BLaER1 treated with 17β-estradiol and CSF1 and Interleukin-3, amounts not matched to agents 10 nM and 100 nM (cell line): ENCODE measurements at regions not wholly inside any gene's neighbourhood (a gene's known extent, or its start where the extent isn't known, plus 50 kb on each side); places are given as distances from the start of the nearest gene placed in this dataset.

Experiments used
- H3K27ac ChIP-seq, 11 experiments: shearing (Covaris generic); formaldehyde crosslinking; 2 replicates each; pipeline ENCODE4 v1.8.1; 2022
- H3K27me3 ChIP-seq, 11 experiments: shearing (Covaris generic); formaldehyde crosslinking; 2 replicates each; pipeline ENCODE4 v1.8.1; 2022
- H3K36me3 ChIP-seq, 11 experiments: shearing (Covaris generic); formaldehyde crosslinking; 2 replicates each; pipeline ENCODE4 v1.8.1; 2022
- H3K4me1 ChIP-seq, 10 experiments: shearing (Covaris generic); formaldehyde crosslinking; 2 replicates each; pipeline ENCODE4 v1.8.1; 2022
- H3K4me2 ChIP-seq, 11 experiments: shearing (Covaris generic); formaldehyde crosslinking; 2 replicates each; pipeline ENCODE4 v1.8.1; 2022
- H3K4me3 ChIP-seq, 10 experiments: shearing (Covaris generic); formaldehyde crosslinking; 2 replicates each; pipeline ENCODE4 v1.8.1; 2022
- H3K9ac ChIP-seq, 11 experiments: shearing (Covaris generic); formaldehyde crosslinking; 2 replicates each; pipeline ENCODE4 v1.8.1; 2022
- H3K9me3 ChIP-seq, 11 experiments: shearing (Covaris generic); formaldehyde crosslinking; replicated peaks in 1 of 11; 2 replicates each; pipeline ENCODE4 v1.8.1; 2022
- H4K20me1 ChIP-seq, 11 experiments: shearing (Covaris generic); formaldehyde crosslinking; 2 replicates each; pipeline ENCODE4 v1.8.1; 2022
- Cebpa-rat ChIP-seq, 11 experiments: shearing (Covaris generic); IDR thresholded peaks; 2 replicates each; pipeline ENCODE4 v1.8.1; 2022

GRCh38 chr5:125766706-125767105 is 656.5 kb upstream of the GRAMD2B start:
- Histone ChIP-seq H3K27me3 (no peaks in the 10 kb centered on the region), H3K9ac (no peak overlapping the region), H4K20me1 (no peaks in the 10 kb centered on the region), H3K9me3 (peaks cover 0 to 6% (median 4%) of the 10 kb centered on the region in 11 experiments; a peak in 5 of 22 replicates), H3K36me3 (no peaks in the 10 kb centered on the region), H3K27ac (no peak overlapping the region), H3K4me2 (no peak overlapping the region), H3K4me1 (no peaks in the 10 kb centered on the region), H3K4me3 (no peak overlapping the region)
- TF ChIP-seq Cebpa-rat (IDR thresholded peaks at IDR 0.05), result no peak

- no peaks in the 10 kb centered on the region for H4K20me1 ChIP-seq
- no peak overlapping the region for H3K4me2 ChIP-seq
- H3K9me3 ChIP-seq, result no peaks in the 10 kb centered on the region
- no peak overlapping the region for H3K27ac ChIP-seq
- no peak overlapping the region for H3K9ac ChIP-seq
- H3K4me3 ChIP-seq, result no peak overlapping the region
- no peak for TF ChIP-seq Cebpa-rat (IDR thresholded peaks at IDR 0.05)
- H3K36me3 ChIP-seq, result no peaks in the 10 kb centered on the region
- H3K4me1 ChIP-seq, result no peaks in the 10 kb centered on the region
- no peaks in the 10 kb centered on the region for H3K27me3 ChIP-seq
Measured at GRCh38 chr5:125775896-125776295, 647.3 kb upstream of the GRAMD2B start.

GRCh38 chr5:125776656-125777139 is 646.5 kb upstream of the GRAMD2B start:
- no peaks in the 10 kb centered on the region for H4K20me1 ChIP-seq
- no peak overlapping the region for H3K27ac ChIP-seq
- H3K36me3 ChIP-seq, result no peaks in the 10 kb centered on the region
- no peaks in the 10 kb centered on the region for H3K27me3 ChIP-seq
- H3K4me2 ChIP-seq, result no peak overlapping the region
- TF ChIP-seq Cebpa-rat (IDR thresholded peaks at IDR 0.05), result no peak
- no peaks in the 10 kb centered on the region for H3K9me3 ChIP-seq
- H3K4me1 ChIP-seq, result no peaks in the 10 kb centered on the region
- no peak overlapping the region for H3K9ac ChIP-seq
- H3K4me3 ChIP-seq, result no peak overlapping the region

GRCh38 chr5:125778791-125779190 is 644.4 kb upstream of the GRAMD2B start:
- no peak overlapping the region for H3K27ac ChIP-seq
- H4K20me1 ChIP-seq, result no peaks in the 10 kb centered on the region
- H3K4me3 ChIP-seq, result no peak overlapping the region
- no peak for TF ChIP-seq Cebpa-rat (IDR thresholded peaks at IDR 0.05)
- H3K9me3 ChIP-seq, result no peaks in the 10 kb centered on the region
- H3K27me3 ChIP-seq, result no peaks in the 10 kb centered on the region
- no peaks in the 10 kb centered on the region for H3K36me3 ChIP-seq
- H3K4me2 ChIP-seq, result no peak overlapping the region
- no peak overlapping the region for H3K9ac ChIP-seq
- no peaks in the 10 kb centered on the region for H3K4me1 ChIP-seq

GRCh38 chr5:125785407-125785806 is 637.8 kb upstream of the GRAMD2B start:
- Histone ChIP-seq H3K4me3 (no peak overlapping the region), H3K9ac (no peak overlapping the region), H4K20me1 (no peaks in the 10 kb centered on the region), H3K27me3 (no peaks in the 10 kb centered on the region), H3K36me3 (no peaks in the 10 kb centered on the region), H3K4me2 (no peak overlapping the region), H3K27ac (no peak overlapping the region), H3K9me3 (no peaks in the 10 kb centered on the region), H3K4me1 (no peaks in the 10 kb centered on the region)
- no peak for TF ChIP-seq Cebpa-rat (IDR thresholded peaks at IDR 0.05)

GRCh38 chr5:125786021-125786420 is 637.2 kb upstream of the GRAMD2B start:
- no peak overlapping the region for H3K4me2 ChIP-seq
- H3K4me3 ChIP-seq, result no peak overlapping the region
- no peak overlapping the region for H3K9ac ChIP-seq
- no peaks in the 10 kb centered on the region for H3K36me3 ChIP-seq
- no peaks in the 10 kb centered on the region for H4K20me1 ChIP-seq
- H3K27ac ChIP-seq, result no peak overlapping the region
- no peaks in the 10 kb centered on the region for H3K4me1 ChIP-seq
- no peak for TF ChIP-seq Cebpa-rat (IDR thresholded peaks at IDR 0.05)
- H3K9me3 ChIP-seq, result no peaks in the 10 kb centered on the region
- no peaks in the 10 kb centered on the region for H3K27me3 ChIP-seq

- Histone ChIP-seq H3K4me1 (no peaks in the 10 kb centered on the region), H3K27me3 (no peaks in the 10 kb centered on the region), H4K20me1 (no peaks in the 10 kb centered on the region), H3K4me3 (no peak overlapping the region), H3K4me2 (no peak overlapping the region), H3K27ac (no peak overlapping the region), H3K9me3 (no peaks in the 10 kb centered on the region), H3K36me3 (no peaks in the 10 kb centered on the region), H3K9ac (no peak overlapping the region)
- TF ChIP-seq Cebpa-rat (IDR thresholded peaks at IDR 0.05), result no peak
Measured at GRCh38 chr5:125793470-125793869, 629.7 kb upstream of the GRAMD2B start.

GRCh38 chr5:125794922-125795321 is 628.3 kb upstream of the GRAMD2B start:
- TF ChIP-seq Cebpa-rat (IDR thresholded peaks at IDR 0.05), result no peak

GRCh38 chr5:125798307-125798706 is 624.9 kb upstream of the GRAMD2B start:
- no peaks in the 10 kb centered on the region for H3K36me3 ChIP-seq
- H3K27me3 ChIP-seq, result no peaks in the 10 kb centered on the region
- no peaks in the 10 kb centered on the region for H3K9me3 ChIP-seq
- H3K9ac ChIP-seq, result no peak overlapping the region
- H4K20me1 ChIP-seq, result no peaks in the 10 kb centered on the region; a peak in 1 of 22 replicates
- H3K4me1 ChIP-seq, result no peaks in the 10 kb centered on the region
- H3K4me2 ChIP-seq, result no peak overlapping the region
- TF ChIP-seq Cebpa-rat (IDR thresholded peaks at IDR 0.05), result no peak
- H3K4me3 ChIP-seq, result no peak overlapping the region
- no peak overlapping the region for H3K27ac ChIP-seq

More at GRCh38 chr5:125794922-125795321, 628.3 kb upstream of the GRAMD2B start:
- H3K9ac ChIP-seq, result no peak overlapping the region
- no peaks in the 10 kb centered on the region for H3K27me3 ChIP-seq
- no peaks in the 10 kb centered on the region; a peak in 1 of 22 replicates for H4K20me1 ChIP-seq
- H3K4me1 ChIP-seq, result no peaks in the 10 kb centered on the region
- no peaks in the 10 kb centered on the region for H3K9me3 ChIP-seq
- H3K4me2 ChIP-seq, result no peak overlapping the region
- H3K36me3 ChIP-seq, result no peaks in the 10 kb centered on the region
- H3K4me3 ChIP-seq, result no peak overlapping the region
- H3K27ac ChIP-seq, result no peak overlapping the region

GRCh38 chr5:125812651-125813050 is 610.6 kb upstream of the GRAMD2B start:
- H3K4me2 ChIP-seq, result no peak overlapping the region
- H4K20me1 ChIP-seq, result no peaks in the 10 kb centered on the region
- no peaks in the 10 kb centered on the region for H3K36me3 ChIP-seq
- no peaks in the 10 kb centered on the region for H3K4me1 ChIP-seq
- H3K4me3 ChIP-seq, result no peak overlapping the region
- no peaks in the 10 kb centered on the region for H3K27me3 ChIP-seq
- no peak overlapping the region for H3K9ac ChIP-seq
- no peaks in the 10 kb centered on the region for H3K9me3 ChIP-seq
- H3K27ac ChIP-seq, result no peak overlapping the region
- no peak for TF ChIP-seq Cebpa-rat (IDR thresholded peaks at IDR 0.05)
